Left cardiac atrium (tissue), 4 donors: ENCODE measurements at regions not wholly inside any gene's neighbourhood (a gene's known extent, or its start where the extent isn't known, plus 50 kb on each side); places are given as distances from the start of the nearest gene placed in this dataset.

Experiments used
- ATAC-seq, 2 donors: fragments of 200-7000 bp; cut with Tn5 transposase; one replicate each; pipeline ENCODE4 v1.9.1; 2020; ENCODE audit warnings: mild to moderate bottlenecking in 2 of 2, moderate library complexity in 2 of 2
- DNase-seq: peaks from one replicate; pipeline ENCODE4 v3.0.0-alpha.2; 2020
- intact Hi-C, 2 donors: fragments of 100-400 bp; cut with DNase I; formaldehyde crosslinking; loops; one replicate each; pipeline versions ENCODE4 v1.14.1 to v1.15.1; 2022 to 2023
- donor health status: DM: no; HTN: yes; CAD: no.
- donor health status: DM: no; HTN: yes; CAD: no; lungs with severe emphysema.
- donor health status: DM: yes; HTN: yes; CAD: no.
- donor health status: Dilated cardiomyopathy.

GRCh38 chr2:51441786-51442185, 409.9 kb upstream of the NRXN1 start:
- intact Hi-C loops: no loop called here
- DNase-seq (no peak), ATAC-seq (no peak)

GRCh38 chr2:51424418-51424817, 392.5 kb upstream of the NRXN1 start:
- no peak for DNase-seq

GRCh38 chr2:51420511-51420910, 388.6 kb upstream of the NRXN1 start:
- DNase-seq (no peak), ATAC-seq (peak in 1 of 2 donors; percentile 49)
- intact Hi-C loops: no loop called here

More at GRCh38 chr2:51424418-51424817, 392.5 kb upstream of the NRXN1 start:
- no peak for ATAC-seq
- intact Hi-C loops: no loop called here

- intact Hi-C loops: no loop called here
- ATAC-seq (no peak), DNase-seq (no peak)
These were observed 381.8 kb upstream of the NRXN1 start for GRCh38 chr2:51413726-51414125.

GRCh38 chr2:51410331-51410730, 378.4 kb upstream of the NRXN1 start:
- ATAC-seq: no peak
- intact Hi-C loops: no loop called here
- DNase-seq: no peak

GRCh38 chr2:51409920-51410319, 378.0 kb upstream of the NRXN1 start:
- DNase-seq (no peak), ATAC-seq (no peak)
- intact Hi-C loops: no loop called here

GRCh38 chr2:51404226-51404625, 372.3 kb upstream of the NRXN1 start:
- intact Hi-C loops: no loop called here
- ATAC-seq (no peak), DNase-seq (no peak)

- no peak for ATAC-seq
- DNase-seq: no peak
- intact Hi-C loops: no loop called here
These were observed 369.6 kb upstream of the NRXN1 start for GRCh38 chr2:51401546-51401945.

- no peak for DNase-seq
- intact Hi-C loops: no loop called here
These were observed 355.3 kb upstream of the NRXN1 start for GRCh38 chr2:51387235-51387634.

GRCh38 chr2:51379997-51380396, 348.1 kb upstream of the NRXN1 start:
- intact Hi-C loops: no loop called here
- DNase-seq: no peak
- ATAC-seq: no peak

More at GRCh38 chr2:51387235-51387634, 355.3 kb upstream of the NRXN1 start:
- ATAC-seq: no peak

- DNase-seq (no peak), ATAC-seq (no peak)
- intact Hi-C loops: no loop called here
These were observed 336.3 kb upstream of the NRXN1 start for GRCh38 chr2:51368250-51368649.

- no peak for DNase-seq
- intact Hi-C loops: no loop called here
- no peak for ATAC-seq
These were observed 318.2 kb upstream of the NRXN1 start for GRCh38 chr2:51350100-51350499.

GRCh38 chr2:51344886-51345285, 313.0 kb upstream of the NRXN1 start:
- no peak for DNase-seq
- intact Hi-C loops: no loop called here
- no peak for ATAC-seq

GRCh38 chr2:51335087-51336058, 303.4 kb upstream of the NRXN1 start:
- intact Hi-C loops: no loop called here
- DNase-seq: no peak
- no peak for ATAC-seq

- no peak for ATAC-seq
- DNase-seq: no peak
- intact Hi-C loops: no loop called here
These were observed 297.6 kb upstream of the NRXN1 start for GRCh38 chr2:51329512-51329911.

GRCh38 chr2:51324051-51324450, 292.1 kb upstream of the NRXN1 start:
- intact Hi-C loops: no loop called here
- DNase-seq: no peak
- no peak for ATAC-seq

GRCh38 chr2:51322613-51323012, 290.7 kb upstream of the NRXN1 start:
- ATAC-seq: no peak
- intact Hi-C loops: no loop called here

GRCh38 chr2:51304311-51304710, 272.4 kb upstream of the NRXN1 start:
- intact Hi-C loops: no loop called here
- no peak for ATAC-seq

More at GRCh38 chr2:51322613-51323012, 290.7 kb upstream of the NRXN1 start:
- DNase-seq: no peak

GRCh38 chr2:51301381-51301780, 269.4 kb upstream of the NRXN1 start:
- intact Hi-C loops: no loop called here
- no peak for ATAC-seq
- no peak for DNase-seq

More at GRCh38 chr2:51304311-51304710, 272.4 kb upstream of the NRXN1 start:
- no peak for DNase-seq

GRCh38 chr2:51299370-51299769, 267.4 kb upstream of the NRXN1 start:
- ATAC-seq (no peak), DNase-seq (no peak)
- intact Hi-C loops: no loop called here

GRCh38 chr2:51297488-51297887, 265.6 kb upstream of the NRXN1 start:
- intact Hi-C loops: no loop called here
- DNase-seq (no peak), ATAC-seq (no peak)
